ENCODE measurements at regions not wholly inside any gene's neighbourhood (a gene's known extent, or its start where the extent isn't known, plus 50 kb on each side); places are given as distances from the start of the nearest gene placed in this dataset.

- H3K27ac ChIP-seq = no peak overlapping the region
- ChIA-PET CTCF (no interaction called here), POLR2A (ENCODE audit: low non-redundant PET) (no interaction called here)
- TF ChIP-seq CTCF (conservative IDR thresholded peaks at IDR 0.05; ENCODE audit: low read depth) = no peak
- DNase-seq (ENCODE audit: low spot score) = no peak
Observed at GRCh38 chr12:125412506-125412905, 347.3 kb downstream of the AACS start.

DNA sequence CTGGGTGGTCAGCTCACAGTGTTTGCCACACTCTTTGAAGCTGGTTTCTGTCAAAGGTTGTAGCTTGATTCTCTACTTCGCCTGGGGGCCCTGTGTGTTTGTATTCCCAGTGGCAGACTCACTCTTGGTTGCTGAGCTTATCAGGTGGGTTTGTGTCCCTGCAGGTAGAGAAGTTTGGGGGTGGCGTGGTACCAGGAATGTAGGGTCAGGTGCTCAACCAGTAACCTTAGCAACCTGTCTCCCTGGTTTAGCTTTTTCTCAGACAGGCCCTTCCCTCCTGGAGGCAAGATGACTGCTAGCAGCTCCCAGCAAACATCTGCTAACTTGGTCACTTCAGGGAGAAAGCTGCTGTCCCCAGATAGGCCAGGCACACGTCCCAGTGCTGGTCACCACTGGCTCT is 352.2 kb downstream of the AACS start:
- no peak for TF ChIP-seq CTCF (conservative IDR thresholded peaks at IDR 0.05; ENCODE audit: low read depth)
- POLR2A ChIA-PET (ENCODE audit: low non-redundant PET) = no interaction called here
- CTCF ChIA-PET = interaction anchor here (0.9 kb wide), 1 partner anchor 180 kb away, joined by 4 read pairs; no protein-coding TSS in a partner anchor
- no peak overlapping the region for H3K27ac ChIP-seq
- no peak for DNase-seq (ENCODE audit: low spot score)

GRCh38 chr12:125418902-125419564 is 353.8 kb downstream of the AACS start:
- POLR2A ChIA-PET (ENCODE audit: low non-redundant PET) = no interaction called here
- DNase-seq (ENCODE audit: low spot score) = no peak
- no peak overlapping the region for H3K27ac ChIP-seq
- CTCF ChIA-PET = interaction anchor here (0.6 kb wide), 1 partner anchor 146 kb away, joined by 3 read pairs; no protein-coding TSS in a partner anchor
- no peak for TF ChIP-seq CTCF (conservative IDR thresholded peaks at IDR 0.05; ENCODE audit: low read depth)

DNA sequence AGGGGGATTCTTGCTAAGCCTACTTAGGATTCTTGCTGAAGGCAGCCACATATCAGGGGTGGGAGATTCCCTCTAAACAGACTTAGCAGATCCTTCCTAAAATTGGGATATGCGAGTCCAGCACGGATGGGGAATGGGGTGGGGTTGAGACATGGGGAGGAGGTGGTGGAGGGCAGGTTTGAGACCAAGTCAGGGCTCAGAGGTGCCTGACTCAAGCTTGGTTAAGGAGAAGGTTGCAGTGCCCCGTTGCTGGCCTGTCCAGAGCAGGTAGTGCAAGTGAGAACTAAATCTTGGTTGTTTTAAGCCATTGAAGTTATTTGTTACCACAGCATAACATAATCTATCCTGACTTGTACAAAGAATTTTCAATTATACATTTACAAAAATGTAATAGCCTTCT is 359.7 kb downstream of the AACS start:
- ChIA-PET CTCF (no interaction called here), POLR2A (ENCODE audit: low non-redundant PET) (no interaction called here)
- DNase-seq (ENCODE audit: low spot score) = no peak

GRCh38 chr12:125431516-125431915 is 366.3 kb downstream of the AACS start:
- ChIA-PET POLR2A (ENCODE audit: low non-redundant PET) (no interaction called here), CTCF (no interaction called here)
- DNase-seq (ENCODE audit: low spot score) = no peak
- no peak for TF ChIP-seq CTCF (conservative IDR thresholded peaks at IDR 0.05; ENCODE audit: low read depth)
- H3K27ac ChIP-seq = no peak overlapping the region

More for the DNA sequence above, 359.7 kb downstream of the AACS start:
- no peak for TF ChIP-seq CTCF (conservative IDR thresholded peaks at IDR 0.05; ENCODE audit: low read depth)
- H3K27ac ChIP-seq = no peak overlapping the region

- POLR2A ChIA-PET (ENCODE audit: low non-redundant PET) = no interaction called here
- no peak overlapping the region for H3K27ac ChIP-seq
- no peak for DNase-seq (ENCODE audit: low spot score)
- TF ChIP-seq CTCF (conservative IDR thresholded peaks at IDR 0.05; ENCODE audit: low read depth) = no peak
- CTCF ChIA-PET = interaction anchor here (0.5 kb wide), 1 partner anchor 164 kb away, joined by 3 read pairs; no protein-coding TSS in a partner anchor
Observed at GRCh38 chr12:125434131-125434530, 368.9 kb downstream of the AACS start.

Data from RWPE1 (cell line).